ENCODE measurements at regions not wholly inside any gene's neighbourhood (a gene's known extent, or its start where the extent isn't known, plus 50 kb on each side); places are given as distances from the start of the nearest gene placed in this dataset.
A peak's percentile ranks its signal among the peaks of the same experiment; 100 is the strongest.

DNA sequence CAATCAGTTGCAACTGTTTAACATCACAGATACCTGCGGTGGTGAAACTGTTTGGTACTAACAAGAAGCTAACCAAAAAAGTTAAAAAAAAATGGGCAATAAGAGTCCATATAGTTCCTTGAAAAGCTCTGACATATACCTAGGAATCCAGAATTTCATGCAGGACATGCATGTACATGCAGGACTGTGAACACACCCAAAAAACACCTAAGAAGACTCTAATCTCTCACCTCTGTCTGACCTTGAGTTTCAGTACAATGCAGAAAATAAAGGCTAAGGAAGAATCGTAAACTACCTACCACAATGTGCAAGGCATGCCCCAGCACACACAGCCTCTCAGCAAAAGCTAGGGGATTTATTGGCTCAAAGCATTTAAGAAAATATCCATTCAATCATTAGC lies 110.7 kb upstream of the GOLGA8J start:
- Mint-ChIP-seq H3K27ac (no peak overlapping the region), H3K36me3 (peaks cover 3% of the 10 kb centered on the region), H3K27me3 (peaks cover 45% of the 10 kb centered on the region), H3K4me3 (no peak overlapping the region), H3K4me1 (peaks cover 2% of the 10 kb centered on the region), H3K9me3 (ENCODE audit: low read depth) (no peaks in the 10 kb centered on the region)
- CTCF ChIA-PET: no interaction called here
- ATAC-seq (no peak), DNase-seq (no peak)

DNA sequence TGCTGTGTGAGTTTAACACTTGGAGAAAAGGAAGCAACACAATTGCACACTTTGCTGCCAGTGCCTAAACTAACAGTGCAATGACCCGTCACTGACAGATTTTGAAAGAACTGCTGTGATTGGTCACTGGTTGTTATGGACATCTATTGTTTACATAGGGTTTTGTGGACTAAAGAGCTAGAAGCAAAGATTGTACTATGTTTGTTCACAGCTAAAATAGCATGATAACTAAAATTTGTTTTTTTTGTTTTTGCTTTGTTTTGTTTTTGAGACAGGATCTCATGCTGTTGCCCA lies 112.4 kb upstream of the GOLGA8J start:
- DNase-seq (no peak), ATAC-seq (no peak)
- CTCF ChIA-PET: no interaction called here
- Mint-ChIP-seq H3K9me3 (ENCODE audit: low read depth) (no peaks in the 10 kb centered on the region), H3K4me1 (peaks cover 2% of the 10 kb centered on the region), H3K4me3 (no peak overlapping the region), H3K36me3 (peaks cover 3% of the 10 kb centered on the region), H3K27me3 (peaks cover 56% of the 10 kb centered on the region), H3K27ac (no peak overlapping the region)

DNA sequence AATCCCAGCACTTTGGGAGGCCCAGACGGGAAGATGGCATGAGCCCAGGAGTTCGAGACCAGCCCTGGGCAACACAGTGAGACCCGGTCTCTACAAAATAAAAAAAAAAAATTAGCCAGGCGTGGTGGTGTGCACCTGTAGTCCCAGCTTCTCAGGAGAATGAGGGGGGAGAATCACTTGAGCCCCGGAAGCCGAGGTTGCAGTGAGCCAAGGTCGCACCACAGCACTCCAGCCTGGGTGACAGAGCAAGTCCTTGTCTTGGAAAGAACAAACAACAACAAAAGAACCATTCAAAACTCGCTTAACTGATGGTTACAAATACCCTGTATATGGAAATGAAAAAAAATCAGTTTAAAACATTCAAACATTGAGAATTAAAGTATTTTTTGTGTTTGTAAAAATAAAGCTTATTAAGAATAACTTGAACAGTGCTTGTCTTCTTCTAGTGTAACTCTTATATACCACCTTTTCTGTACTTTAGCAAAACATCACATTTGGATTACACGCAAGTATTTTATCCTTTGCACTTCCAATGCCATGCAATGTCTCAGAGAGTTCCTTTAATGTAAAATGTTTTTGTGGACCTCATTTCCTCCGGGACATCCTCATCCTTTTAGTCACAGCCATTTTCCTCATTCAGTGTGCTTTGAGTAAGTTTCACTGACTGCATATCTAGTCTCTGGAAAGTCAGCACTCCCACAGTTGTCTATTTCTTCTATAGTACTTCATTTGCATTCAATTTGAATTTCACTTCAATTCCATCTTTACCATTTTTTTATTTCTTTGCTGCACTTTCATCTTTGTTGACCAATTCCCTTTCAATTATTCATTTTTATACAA lies 113.0 kb upstream of the GOLGA8J start:
- H3K4me3 Mint-ChIP-seq: no peak overlapping the region
- DNase-seq (no peak), ATAC-seq (no peak)
- H3K27ac Mint-ChIP-seq: no peak overlapping the region
- CTCF ChIA-PET: no interaction called here
- peaks cover 56% of the 10 kb centered on the region for H3K27me3 Mint-ChIP-seq
- no peaks in the 10 kb centered on the region for H3K9me3 Mint-ChIP-seq (ENCODE audit: low read depth)
- H3K36me3 Mint-ChIP-seq: peaks cover 3% of the 10 kb centered on the region
- peaks cover 2% of the 10 kb centered on the region for H3K4me1 Mint-ChIP-seq

DNA sequence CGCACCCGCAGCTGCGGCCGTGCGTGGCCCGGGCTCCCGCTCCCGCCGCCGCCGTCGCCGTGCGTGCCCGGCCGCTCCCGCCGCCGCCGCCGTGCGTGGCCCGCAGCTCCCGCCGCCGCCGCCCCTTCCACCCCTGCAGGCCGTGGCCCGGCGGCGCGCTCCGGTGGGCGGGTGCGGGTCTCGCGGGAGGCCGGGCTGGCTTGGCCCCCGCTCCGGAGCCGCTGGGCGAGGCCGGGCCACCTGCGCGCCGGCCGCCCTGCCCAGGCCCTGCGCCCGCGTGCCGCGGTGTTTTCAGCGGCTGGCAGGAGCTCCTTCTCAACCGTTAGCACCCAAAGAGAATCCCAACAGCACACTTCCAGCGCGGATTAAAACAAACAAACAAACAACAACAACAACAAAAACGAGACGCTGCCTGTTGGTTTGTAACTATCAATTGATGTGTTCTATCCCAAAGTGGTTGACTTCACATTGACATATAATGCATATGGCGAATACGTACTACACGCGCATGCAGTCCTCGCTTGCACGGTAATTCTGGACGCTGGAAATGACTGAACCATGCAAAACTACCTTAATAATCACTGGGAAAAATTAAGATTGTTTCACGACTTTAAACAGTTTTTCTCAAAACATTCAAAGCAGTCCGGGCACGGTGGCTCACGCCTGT lies 113.7 kb upstream of the GOLGA8J start:
- peak overlapping the region; percentile 40 for H3K27ac Mint-ChIP-seq
- peaks cover 2% of the 10 kb centered on the region for H3K4me1 Mint-ChIP-seq
- H3K4me3 Mint-ChIP-seq: no peak overlapping the region
- peaks cover 3% of the 10 kb centered on the region for H3K36me3 Mint-ChIP-seq
- CTCF ChIA-PET: no interaction called here
- DNase-seq (no peak), ATAC-seq (no peak)
- H3K9me3 Mint-ChIP-seq (ENCODE audit: low read depth): no peaks in the 10 kb centered on the region
- H3K27me3 Mint-ChIP-seq: peaks cover 56% of the 10 kb centered on the region

DNA sequence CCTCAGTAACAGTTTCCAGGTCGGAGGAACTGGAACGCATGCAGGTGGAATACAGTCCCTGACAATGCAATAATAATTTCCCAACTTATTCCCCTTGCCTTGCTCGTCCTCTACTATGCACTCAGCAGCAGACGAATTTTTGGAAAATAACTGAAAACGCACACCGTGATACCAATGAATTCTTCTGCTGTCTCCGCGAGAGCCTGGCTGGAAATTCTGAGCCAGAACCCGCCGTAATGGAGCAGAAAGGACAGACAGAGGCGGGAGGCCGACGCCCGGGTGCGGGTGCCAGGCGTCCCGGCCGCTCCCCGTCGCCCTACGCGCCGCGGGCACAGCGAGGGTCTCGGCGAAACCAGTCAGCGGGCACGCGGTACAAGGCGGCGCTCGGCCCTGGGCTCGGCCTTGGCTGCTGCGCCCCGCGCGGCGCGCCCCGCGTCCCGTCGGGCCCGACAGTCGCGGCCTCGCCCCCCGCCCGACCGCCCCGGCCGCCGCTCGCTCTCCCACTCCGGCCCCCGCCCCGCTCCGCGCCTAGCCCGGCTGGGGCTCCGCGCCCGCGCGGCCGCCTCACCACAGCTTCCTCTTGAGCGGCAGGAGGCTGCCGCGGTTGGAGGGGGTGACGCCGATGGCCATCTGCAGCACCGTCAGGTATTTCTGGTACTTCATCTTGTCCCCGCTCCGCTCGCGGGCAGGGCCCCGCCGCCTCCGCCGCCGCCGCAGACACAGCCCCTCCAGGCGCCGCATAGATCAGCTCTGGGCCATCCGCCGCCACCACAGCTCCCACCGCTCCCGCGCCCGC lies 114.5 kb upstream of the GOLGA8J start:
- peaks cover 3% of the 10 kb centered on the region for H3K36me3 Mint-ChIP-seq
- H3K9me3 Mint-ChIP-seq (ENCODE audit: low read depth): no peaks in the 10 kb centered on the region
- H3K4me3 Mint-ChIP-seq: no peak overlapping the region
- DNase-seq (no peak), ATAC-seq (no peak)
- peaks cover 57% of the 10 kb centered on the region for H3K27me3 Mint-ChIP-seq
- no peak overlapping the region for H3K27ac Mint-ChIP-seq
- H3K4me1 Mint-ChIP-seq: peaks cover 2% of the 10 kb centered on the region
- CTCF ChIA-PET: no interaction called here

DNA sequence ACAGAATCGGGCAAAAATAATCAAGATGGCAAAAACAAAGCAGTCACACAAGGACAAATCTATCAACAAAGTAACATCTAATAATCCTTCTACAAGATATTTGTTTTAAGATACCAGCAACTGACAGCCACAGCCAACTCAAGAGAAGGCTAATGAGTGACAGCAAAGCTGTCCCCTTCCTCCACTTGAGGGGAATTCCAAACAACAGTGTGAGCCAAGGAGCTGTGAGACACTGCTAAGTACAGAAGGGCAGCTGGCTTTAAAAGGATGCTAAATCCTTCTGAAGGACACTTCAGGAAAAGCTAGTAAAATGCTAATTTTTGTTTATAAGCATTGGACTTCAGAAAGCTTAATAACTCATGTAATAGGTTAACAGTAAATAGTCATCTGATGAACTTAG lies 120.3 kb upstream of the GOLGA8J start:
- peaks cover 15% of the 10 kb centered on the region for H3K27me3 Mint-ChIP-seq
- no peak for ATAC-seq
- DNase-seq: no peak
- H3K9me3 Mint-ChIP-seq (ENCODE audit: low read depth): no peaks in the 10 kb centered on the region
- CTCF ChIA-PET: no interaction called here
- no peaks in the 10 kb centered on the region for H3K36me3 Mint-ChIP-seq
- no peak overlapping the region for H3K4me3 Mint-ChIP-seq
- no peaks in the 10 kb centered on the region for H3K4me1 Mint-ChIP-seq
- no peak overlapping the region for H3K27ac Mint-ChIP-seq

DNA sequence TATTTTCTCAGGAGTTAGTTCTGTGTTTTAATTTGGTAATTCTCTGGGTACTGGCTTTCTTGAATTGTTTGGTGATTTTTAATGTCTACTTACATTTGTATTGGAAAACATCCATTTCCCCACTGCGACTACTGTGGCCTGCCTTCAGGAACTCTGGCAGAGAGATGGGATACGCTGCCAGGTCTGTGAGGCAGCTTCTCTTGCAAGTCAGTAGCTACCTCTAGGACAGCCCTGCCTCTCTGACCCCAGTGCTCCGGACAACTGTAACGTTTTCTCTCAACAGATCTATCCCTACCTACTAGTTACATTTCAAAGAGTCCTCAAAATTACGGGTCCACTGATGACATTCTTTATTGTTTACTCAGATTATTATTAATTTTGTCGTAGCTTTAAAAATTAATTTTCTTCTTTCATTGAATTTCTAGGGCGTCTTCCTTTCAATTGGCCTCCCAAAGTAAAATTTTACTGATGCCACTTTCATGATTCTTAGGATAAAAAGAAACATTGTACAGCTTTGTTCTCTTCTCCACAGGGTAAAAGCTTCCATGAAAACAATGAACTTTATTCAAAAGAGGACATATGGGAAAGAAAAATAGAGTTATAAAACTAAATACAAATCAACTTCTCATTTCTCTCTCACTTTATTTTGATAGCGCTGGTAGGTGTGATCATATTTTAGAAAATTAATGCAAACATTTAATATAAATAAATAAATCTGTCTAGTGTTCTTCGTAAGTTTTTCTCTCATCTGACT lies 123.2 kb upstream of the GOLGA8J start:
- H3K27me3 Mint-ChIP-seq: peaks cover 2% of the 10 kb centered on the region
- no peak overlapping the region for H3K4me3 Mint-ChIP-seq
- H3K36me3 Mint-ChIP-seq: no peaks in the 10 kb centered on the region
- DNase-seq (no peak), ATAC-seq (no peak)
- H3K4me1 Mint-ChIP-seq: no peaks in the 10 kb centered on the region
- CTCF ChIA-PET: no interaction called here
- H3K27ac Mint-ChIP-seq: no peak overlapping the region
- H3K9me3 Mint-ChIP-seq (ENCODE audit: low read depth): no peaks in the 10 kb centered on the region

DNA sequence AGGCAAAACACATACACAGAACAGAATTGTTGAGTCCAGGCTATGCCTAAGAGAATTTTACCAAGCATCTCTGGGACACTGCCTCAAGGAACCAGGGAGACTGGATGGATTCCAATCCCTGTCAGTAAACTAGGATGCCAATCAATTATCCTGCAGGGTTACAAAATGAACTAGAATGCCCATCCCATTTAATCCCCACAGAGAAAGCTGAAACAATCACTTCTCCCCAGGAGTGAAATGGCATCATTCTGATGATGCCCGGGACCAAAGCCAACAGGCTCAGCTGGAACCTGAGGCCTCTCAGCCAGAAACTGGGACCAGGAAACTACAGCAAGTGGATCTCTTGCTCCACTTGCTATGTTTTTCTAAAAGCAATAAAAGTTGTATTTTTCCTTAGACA lies 130.0 kb upstream of the TJP1 start:
- DNase-seq: no peak
- H3K4me1 Mint-ChIP-seq: no peaks in the 10 kb centered on the region
- H3K9me3 Mint-ChIP-seq (ENCODE audit: low read depth): no peaks in the 10 kb centered on the region
- no peak overlapping the region for H3K4me3 Mint-ChIP-seq
- H3K27me3 Mint-ChIP-seq: no peaks in the 10 kb centered on the region
- CTCF ChIA-PET: no interaction called here
- H3K27ac Mint-ChIP-seq: no peak overlapping the region
- no peak for ATAC-seq
- H3K36me3 Mint-ChIP-seq: no peaks in the 10 kb centered on the region

DNA sequence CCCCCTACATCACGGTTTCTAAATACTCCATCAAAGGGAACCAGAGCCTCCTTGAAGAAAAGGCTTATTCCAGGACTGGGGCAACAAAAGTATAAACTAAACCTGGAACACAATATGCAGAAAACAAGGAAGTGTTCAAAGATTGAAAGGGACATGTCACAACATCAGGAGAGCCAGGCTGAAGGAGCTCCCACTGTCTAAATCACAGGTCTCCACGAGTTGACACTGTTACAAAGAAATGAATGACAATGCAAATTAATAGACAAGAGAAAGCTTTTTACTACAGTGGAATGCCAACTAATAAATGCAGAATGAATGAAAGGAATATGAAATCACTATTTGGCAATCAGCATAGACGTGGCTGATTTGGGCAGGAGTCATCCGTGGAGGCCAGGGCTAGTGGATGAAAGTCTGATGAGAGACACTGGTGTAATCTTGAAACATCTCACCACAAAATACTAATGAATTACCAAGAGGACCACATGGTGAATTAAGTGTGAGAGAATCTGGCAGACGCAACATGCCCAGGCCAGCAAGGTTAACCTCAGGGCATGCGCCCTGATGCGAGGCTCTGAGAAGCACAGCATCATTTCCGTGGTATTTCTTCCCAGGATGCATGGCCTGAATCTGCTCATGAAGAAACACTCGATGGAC lies 123.8 kb upstream of the TJP1 start:
- no peak for ATAC-seq
- no peaks in the 10 kb centered on the region for H3K4me1 Mint-ChIP-seq
- CTCF ChIA-PET: no interaction called here
- no peak overlapping the region for H3K4me3 Mint-ChIP-seq
- no peak for DNase-seq
- no peaks in the 10 kb centered on the region for H3K36me3 Mint-ChIP-seq
- H3K27me3 Mint-ChIP-seq: no peaks in the 10 kb centered on the region
- H3K9me3 Mint-ChIP-seq (ENCODE audit: low read depth): no peaks in the 10 kb centered on the region
- no peak overlapping the region for H3K27ac Mint-ChIP-seq

DNA sequence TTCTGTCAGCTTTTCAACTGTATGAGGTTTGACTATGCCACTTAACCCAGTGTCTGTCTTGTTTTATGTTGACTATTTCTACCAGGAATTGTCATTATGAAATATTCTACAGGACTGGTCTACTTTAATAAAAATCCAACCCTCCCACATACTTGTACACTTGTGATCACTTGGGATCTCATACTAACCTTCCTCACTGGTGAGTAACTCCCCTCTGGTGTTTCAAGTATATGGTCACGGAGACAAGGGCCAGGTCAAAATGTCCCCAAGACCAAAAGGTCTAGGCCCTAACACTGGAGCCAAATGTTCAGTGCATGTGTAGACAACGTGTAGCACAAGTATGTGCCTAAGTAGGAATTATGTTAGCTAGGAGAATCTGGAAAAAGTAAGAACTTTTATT lies 122.7 kb upstream of the TJP1 start:
- Mint-ChIP-seq H3K4me1 (no peaks in the 10 kb centered on the region), H3K4me3 (no peak overlapping the region), H3K36me3 (no peaks in the 10 kb centered on the region), H3K27ac (no peak overlapping the region), H3K27me3 (no peaks in the 10 kb centered on the region), H3K9me3 (ENCODE audit: low read depth) (no peaks in the 10 kb centered on the region)
- no peak for ATAC-seq
- CTCF ChIA-PET: no interaction called here
- DNase-seq: no peak

DNA sequence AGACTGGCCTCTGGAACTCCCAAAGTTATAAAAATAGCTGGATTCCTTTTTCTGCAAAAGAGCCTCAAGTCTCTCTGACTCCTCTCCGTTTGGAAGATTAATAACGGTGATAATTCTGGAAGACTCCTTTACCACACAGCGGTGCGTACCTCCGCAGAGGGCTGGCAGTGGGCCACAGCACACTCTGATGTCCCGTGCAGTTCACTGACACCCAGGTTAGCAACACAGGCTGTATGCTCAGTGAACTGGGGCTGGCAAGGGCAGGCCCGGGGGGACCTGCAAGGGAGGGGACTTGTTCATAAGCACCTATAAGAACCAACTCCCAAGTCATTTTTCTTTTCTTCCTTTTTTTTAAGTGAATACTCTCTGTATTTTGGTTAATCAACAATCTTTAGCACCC lies 120.3 kb upstream of the TJP1 start:
- CTCF ChIA-PET: no interaction called here
- DNase-seq: no peak
- no peaks in the 10 kb centered on the region for H3K36me3 Mint-ChIP-seq
- H3K9me3 Mint-ChIP-seq (ENCODE audit: low read depth): no peaks in the 10 kb centered on the region
- no peaks in the 10 kb centered on the region for H3K27me3 Mint-ChIP-seq
- ATAC-seq: no peak
- H3K27ac Mint-ChIP-seq: no peak overlapping the region
- H3K4me1 Mint-ChIP-seq: no peaks in the 10 kb centered on the region
- no peak overlapping the region for H3K4me3 Mint-ChIP-seq

DNA sequence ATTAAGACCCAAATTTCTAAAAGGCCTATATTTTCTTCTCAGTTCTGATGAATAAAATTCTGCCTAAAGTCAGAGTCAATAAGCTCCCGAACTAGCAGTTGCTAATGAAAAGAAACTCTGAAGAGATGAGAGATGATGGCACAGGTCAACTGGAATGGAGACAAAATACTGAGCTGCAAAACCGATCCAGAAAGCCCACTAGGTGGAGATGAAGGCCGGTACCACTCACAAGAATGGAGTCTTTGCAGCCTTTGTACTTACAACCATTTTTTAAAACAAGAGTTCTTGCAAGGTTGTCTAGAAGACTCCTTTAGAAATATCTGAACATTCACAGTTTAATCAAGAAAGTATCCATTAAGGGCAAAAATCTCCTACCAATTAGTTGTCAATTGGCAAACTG lies 119.9 kb upstream of the TJP1 start:
- Mint-ChIP-seq H3K4me3 (no peak overlapping the region), H3K36me3 (no peaks in the 10 kb centered on the region), H3K9me3 (ENCODE audit: low read depth) (no peaks in the 10 kb centered on the region), H3K27ac (no peak overlapping the region), H3K27me3 (no peaks in the 10 kb centered on the region), H3K4me1 (no peaks in the 10 kb centered on the region)
- CTCF ChIA-PET: no interaction called here
- DNase-seq: no peak
- no peak for ATAC-seq

DNA sequence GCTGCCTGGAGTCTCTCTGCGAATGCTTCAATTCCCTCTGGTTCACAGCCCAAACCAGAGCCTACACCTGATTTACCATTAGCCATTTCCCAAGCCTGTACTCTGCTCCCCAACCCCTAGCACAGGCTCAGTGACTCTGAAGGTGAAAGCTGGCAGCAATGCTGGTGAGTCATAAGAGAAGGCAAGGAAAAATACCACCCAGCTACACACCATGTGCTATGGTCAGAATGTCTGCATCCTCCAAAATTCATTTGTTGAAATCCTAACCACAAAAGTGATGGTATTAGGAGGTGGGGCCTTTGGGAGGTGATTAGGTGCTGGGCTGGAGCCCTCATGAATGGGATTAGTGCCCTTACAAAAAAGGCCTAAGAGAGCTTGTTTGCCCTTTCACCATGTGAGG lies 117.1 kb upstream of the TJP1 start:
- H3K27ac Mint-ChIP-seq: no peak overlapping the region
- H3K4me3 Mint-ChIP-seq: no peak overlapping the region
- H3K36me3 Mint-ChIP-seq: no peaks in the 10 kb centered on the region
- no peaks in the 10 kb centered on the region for H3K9me3 Mint-ChIP-seq (ENCODE audit: low read depth)
- ATAC-seq (no peak), DNase-seq (no peak)
- no peaks in the 10 kb centered on the region for H3K27me3 Mint-ChIP-seq
- H3K4me1 Mint-ChIP-seq: no peaks in the 10 kb centered on the region
- CTCF ChIA-PET: no interaction called here
